HepG2 (cell line): ENCODE measurements at regions not wholly inside any gene's neighbourhood (a gene's known extent, or its start where the extent isn't known, plus 50 kb on each side); places are given as distances from the start of the nearest gene placed in this dataset.

ENCODE experiments used
- CEBPB ChIP-seq: IDR thresholded peaks from 2 replicates; pipeline ENCODE4 v1.6.1; 2011; ENCODE audit warnings: low read depth, low read length, improper control_type of control experiment, borderline replicate concordance
- HMG20A ChIP-seq: IDR thresholded peaks from 2 replicates; pipeline ENCODE4 v1.6.1; 2016; ENCODE audit warnings: borderline replicate concordance
- NFIC ChIP-seq: IDR thresholded peaks from 2 replicates; pipeline ENCODE4 v1.6.1; 2012; ENCODE audit warnings: mild to moderate bottlenecking, low read length, inconsistent platforms
- PHF20 ChIP-seq: sonication (generic); formaldehyde crosslinking; IDR thresholded peaks from 2 replicates; pipeline ENCODE4 v1.5.0; 2020; ENCODE audit warnings: mild to moderate bottlenecking, missing genetic modification reagents
- ZNF670 ChIP-seq: sonication (generic); formaldehyde crosslinking; IDR thresholded peaks from 2 replicates; pipeline ENCODE4 v1.8.0; 2022; ENCODE audit warnings: mild to moderate bottlenecking, missing genetic modification reagents, borderline replicate concordance
- ZNF687 ChIP-seq: sonication (generic); formaldehyde crosslinking; IDR thresholded peaks from 2 replicates; pipeline ENCODE4 v1.5.1; 2020; ENCODE audit warnings: mild to moderate bottlenecking, missing genetic modification reagents, moderate library complexity

GRCh38 chr19:28710278-28710677 lies 502.7 kb downstream of the UQCRFS1 start:
- no peak for TF ChIP-seq NFIC
- no peak for TF ChIP-seq ZNF687
- no peak for TF ChIP-seq ZNF670 (CRISPR knock-in tag)
- TF ChIP-seq HMG20A (CRISPR knock-in tag), result no peak
- TF ChIP-seq CEBPB, result no peak
- no peak for TF ChIP-seq PHF20
